H9 (cell line): ENCODE measurements at regions not wholly inside any gene's neighbourhood (a gene's known extent, or its start where the extent isn't known, plus 50 kb on each side); places are given as distances from the start of the nearest gene placed in this dataset.

ENCODE experiments used
- DNase-seq: peaks from one replicate; pipeline ENCODE4 v3.0.0-alpha.2; 2017
- H2AFZ ChIP-seq: one replicate; pipeline ENCODE4 v1.6.1; 2013; ENCODE audit warnings: mild to moderate bottlenecking, low read length, control low read depth, moderate library complexity
- H2AK5ac ChIP-seq: 2 replicates; pipeline ENCODE4 v1.6.1; 2013; ENCODE audit warnings: low read length, control low read depth, mixed read lengths; ENCODE audit not compliant: insufficient read length
- H2BK120ac ChIP-seq: one replicate; pipeline ENCODE4 v1.6.1; 2013; ENCODE audit warnings: low read depth, mild to moderate bottlenecking, low read length, control low read depth, inconsistent platforms; ENCODE audit not compliant: poor library complexity, severe bottlenecking
- H2BK12ac ChIP-seq: 2 replicates; pipeline ENCODE4 v1.6.1; 2013; ENCODE audit warnings: low read length, control low read depth, mixed read lengths, low read depth; ENCODE audit not compliant: insufficient read length
- H2BK15ac ChIP-seq: 2 replicates; pipeline ENCODE4 v1.6.1; 2013; ENCODE audit warnings: low read depth, low read length, control low read depth
- H2BK20ac ChIP-seq: one replicate; pipeline ENCODE4 v1.6.1; 2013; ENCODE audit warnings: low read depth, mild to moderate bottlenecking, low read length, control low read depth, inconsistent platforms; ENCODE audit not compliant: poor library complexity, severe bottlenecking
- H2BK5ac ChIP-seq: 2 replicates; pipeline ENCODE4 v1.6.1; 2013; ENCODE audit warnings: low read length, control low read depth, mixed read lengths; ENCODE audit not compliant: insufficient read length
- H3K14ac ChIP-seq: 2 replicates; pipeline ENCODE4 v1.6.1; 2013; ENCODE audit warnings: low read length, control low read depth; ENCODE audit not compliant: insufficient read depth
- H3K18ac ChIP-seq: 2 replicates; pipeline ENCODE4 v1.6.1; 2013; ENCODE audit warnings: low read depth, mild to moderate bottlenecking, mixed read lengths, low read length, control low read depth; ENCODE audit not compliant: insufficient read length
- H3K23ac ChIP-seq: 2 replicates; pipeline ENCODE4 v1.6.1; 2013; ENCODE audit warnings: low read length, control low read depth, mixed read lengths, low read depth; ENCODE audit not compliant: insufficient read length
- H3K23me2 ChIP-seq: 2 replicates; pipeline ENCODE4 v1.6.1; 2013; ENCODE audit warnings: low read depth, mild to moderate bottlenecking, mixed read lengths, low read length, control low read depth; ENCODE audit not compliant: insufficient read length, poor library complexity, severe bottlenecking
- H3K27ac ChIP-seq: 2 replicates; pipeline ENCODE4 v1.5.1; 2013; ENCODE audit warnings: low read length, control low read depth, mixed read lengths, low read depth; ENCODE audit not compliant: insufficient read length
- H3K27me3 ChIP-seq: 2 replicates; pipeline ENCODE4 v1.6.1; 2013; ENCODE audit warnings: low read length, control low read depth, inconsistent platforms; ENCODE audit not compliant: insufficient read depth
- H3K4ac ChIP-seq: 2 replicates; pipeline ENCODE4 v1.6.1; 2013; ENCODE audit warnings: low read depth, mild to moderate bottlenecking, control low read depth, inconsistent platforms, low read length, moderate library complexity
- H3K4me1 ChIP-seq: 2 replicates; pipeline ENCODE4 v1.6.1; 2013; ENCODE audit warnings: low read length, control low read depth, inconsistent platforms; ENCODE audit not compliant: insufficient read depth
- H3K4me2 ChIP-seq: 2 replicates; pipeline ENCODE4 v1.6.1; 2013; ENCODE audit warnings: low read length, control low read depth, mixed read lengths; ENCODE audit not compliant: insufficient read length, insufficient read depth
- H3K56ac ChIP-seq: 2 replicates; pipeline ENCODE4 v1.6.1; 2013; ENCODE audit warnings: low read depth, mild to moderate bottlenecking, mixed read lengths, low read length, control low read depth; ENCODE audit not compliant: insufficient read length
- H3K79me1 ChIP-seq: 2 replicates; pipeline ENCODE4 v1.6.1; 2013; ENCODE audit warnings: low read depth, mild to moderate bottlenecking, moderate library complexity, low read length, control low read depth, inconsistent platforms; ENCODE audit not compliant: insufficient read depth, poor library complexity, severe bottlenecking
- H3K79me2 ChIP-seq: 2 replicates; pipeline ENCODE4 v1.6.1; 2013; ENCODE audit warnings: low read length, control low read depth, inconsistent platforms; ENCODE audit not compliant: insufficient read depth
- H3K9ac ChIP-seq: 2 replicates; pipeline ENCODE4 v1.6.1; 2013; ENCODE audit warnings: low read length, control low read depth, mixed read lengths; ENCODE audit not compliant: insufficient read length; ENCODE audit errors: extremely low read depth
- H3K9me3 ChIP-seq: one replicate; pipeline ENCODE4 v1.6.1; 2013; ENCODE audit warnings: low read depth, low read length, inconsistent platforms; ENCODE audit not compliant: control insufficient read depth
- H3T11ph ChIP-seq: one replicate; pipeline ENCODE4 v1.6.1; 2013; ENCODE audit warnings: mild to moderate bottlenecking, low read length, control low read depth, inconsistent platforms
- H4K20me1 ChIP-seq: one replicate; pipeline ENCODE4 v1.6.1; 2013; ENCODE audit not compliant: control insufficient read depth, insufficient read length, insufficient read depth
- H4K5ac ChIP-seq: 2 replicates; pipeline ENCODE4 v1.6.1; 2013; ENCODE audit warnings: low read depth, mild to moderate bottlenecking, mixed read lengths, low read length, control low read depth; ENCODE audit not compliant: insufficient read length
- H4K8ac ChIP-seq: replicated peaks from 2 replicates; pipeline ENCODE4 v1.6.1; 2013; ENCODE audit warnings: low read length, control low read depth, mixed read lengths, low read depth; ENCODE audit not compliant: insufficient read length
- H4K91ac ChIP-seq: 2 replicates; pipeline ENCODE4 v1.6.1; 2013; ENCODE audit warnings: low read depth, mild to moderate bottlenecking, moderate library complexity, mixed read lengths, low read length, control low read depth; ENCODE audit not compliant: insufficient read length
- H3K27ac Mint-ChIP-seq, 3 experiments: 2 replicates in 2 of 3; 3 replicates in 1 of 3; pipeline ENCODE4 v1.8.0; 2020 to 2021; ENCODE audit warnings: mixed read lengths in 3 of 3, mild to moderate bottlenecking in 1 of 3, moderate library complexity in 1 of 3
- H3K27me3 Mint-ChIP-seq: 2 replicates; pipeline ENCODE4 v1.8.0; 2021; ENCODE audit warnings: low read depth, mild to moderate bottlenecking, moderate library complexity, mixed read lengths
- H3K36me3 Mint-ChIP-seq, 3 experiments: 2 replicates in 2 of 3; 3 replicates in 1 of 3; pipeline ENCODE4 v1.8.0; 2020 to 2021; ENCODE audit warnings: low read depth in 3 of 3, mixed read lengths in 3 of 3; ENCODE audit not compliant: insufficient read depth in 1 of 3
- H3K4me1 Mint-ChIP-seq, 2 experiments: 2 replicates each; pipeline ENCODE4 v1.8.0; 2020; ENCODE audit warnings: mixed read lengths in 2 of 2
- H3K4me3 Mint-ChIP-seq, 2 experiments: 2 replicates in 1 of 2; 3 replicates in 1 of 2; pipeline ENCODE4 v1.8.0; 2020 to 2021; ENCODE audit warnings: mild to moderate bottlenecking in 2 of 2, mixed read lengths in 2 of 2, moderate library complexity in 1 of 2
- H3K9me3 Mint-ChIP-seq, 2 experiments: 2 replicates in 1 of 2; 3 replicates in 1 of 2; pipeline ENCODE4 v1.8.0; 2020; ENCODE audit warnings: mild to moderate bottlenecking in 2 of 2, mixed read lengths in 2 of 2, moderate library complexity in 1 of 2
- CTCF ChIP-seq: fragments of 200-600 bp; sonication (generic); conservative IDR thresholded peaks from 3 replicates; pipeline ENCODE4 v1.8.0; 2021; ENCODE audit warnings: antibody characterized with exemption, mild to moderate bottlenecking
- WGBS: extraction: QIAGEN DNeasy Blood & Tissue Kit; methylation state at CpG from one replicate; pipeline ENCODE4 v1.1.7; 2013; ENCODE audit warnings: missing lambda C conversion rate, low lambda C conversion rate, mixed read lengths; ENCODE audit not compliant: insufficient read length; ENCODE audit errors: extremely low coverage; 5-methylcytosine and 5-hydroxymethylcytosine counted together

GRCh38 chr9:113756476-113757192, 119.5 kb upstream of the ZNF618 start:
- no peaks in the 10 kb centered on the region for H3K9me3 ChIP-seq
- H3K4me2 ChIP-seq, result no peak overlapping the region
- H3K27ac Mint-ChIP-seq, result no peak overlapping the region
- no peak overlapping the region for H4K5ac ChIP-seq
- H4K20me1 ChIP-seq, result no peaks in the 10 kb centered on the region
- H3K18ac ChIP-seq, result no peak overlapping the region
- no peak overlapping the region for H2BK120ac ChIP-seq
- H3K79me1 ChIP-seq, result no peaks in the 10 kb centered on the region
- no CpG with 5 or more reads among the region's 3 CpGs for WGBS
- peaks cover 2 to 7% of the 10 kb centered on the region in 2 experiments; a peak in 4 of 5 replicates for H3K9me3 Mint-ChIP-seq
- H3K4me1 Mint-ChIP-seq, result peaks cover 15 to 29% of the 10 kb centered on the region in 2 experiments
- H3K27ac ChIP-seq, result no peak overlapping the region
- H2BK12ac ChIP-seq, result no peak overlapping the region
- no peak overlapping the region for H2AFZ ChIP-seq
- no peak overlapping the region for H2AK5ac ChIP-seq
- no peaks in the 10 kb centered on the region for H3K27me3 ChIP-seq
- H3K9ac ChIP-seq, result no peak overlapping the region
- H2BK5ac ChIP-seq, result no peak overlapping the region
- peaks cover 0 to 5% (median 2%) of the 10 kb centered on the region in 3 experiments; a peak in 3 of 7 replicates for H3K36me3 Mint-ChIP-seq
- no peak overlapping the region for H4K91ac ChIP-seq
- peaks cover 12% of the 10 kb centered on the region for H3K4me1 ChIP-seq
- no peaks in the 10 kb centered on the region for H3K23me2 ChIP-seq
- no peak overlapping the region for H3K4me3 Mint-ChIP-seq
- no peak overlapping the region for H4K8ac ChIP-seq
- H2BK20ac ChIP-seq, result no peak overlapping the region
- H3T11ph ChIP-seq, result no peak overlapping the region
- no peak overlapping the region for H3K56ac ChIP-seq
- H3K14ac ChIP-seq, result no peak overlapping the region
- no peak for TF ChIP-seq CTCF
- no peaks in the 10 kb centered on the region for H3K79me2 ChIP-seq
- H3K23ac ChIP-seq, result no peak overlapping the region
- no peak overlapping the region for H2BK15ac ChIP-seq
- peaks cover 17% of the 10 kb centered on the region for H3K27me3 Mint-ChIP-seq
- DNase-seq, result no peak
- no peak overlapping the region for H3K4ac ChIP-seq
